Glutamatergic neuron (in vitro differentiated cells): ENCODE measurements at regions not wholly inside any gene's neighbourhood (a gene's known extent, or its start where the extent isn't known, plus 50 kb on each side); places are given as distances from the start of the nearest gene placed in this dataset.

Experiments used
- DNase-seq: peaks from one replicate; pipeline ENCODE4 v3.0.0; 2022
- H3K27ac Mint-ChIP-seq: one replicate; pipeline ENCODE4 v1.8.0; 2020; ENCODE audit warnings: mild to moderate bottlenecking, mixed read lengths, inconsistent platforms; ENCODE audit not compliant: unreplicated experiment
- H3K27me3 Mint-ChIP-seq: one replicate; pipeline ENCODE4 v1.8.0; 2020; ENCODE audit warnings: mild to moderate bottlenecking, moderate library complexity, mixed read lengths, inconsistent platforms; ENCODE audit not compliant: unreplicated experiment
- H3K36me3 Mint-ChIP-seq: one replicate; pipeline ENCODE4 v1.8.0; 2020; ENCODE audit warnings: mild to moderate bottlenecking, mixed read lengths, inconsistent platforms; ENCODE audit not compliant: unreplicated experiment
- H3K4me1 Mint-ChIP-seq: one replicate; pipeline ENCODE4 v1.8.0; 2020; ENCODE audit warnings: mild to moderate bottlenecking, low read depth, mixed read lengths, inconsistent platforms; ENCODE audit not compliant: unreplicated experiment
- H3K4me3 Mint-ChIP-seq: one replicate; pipeline ENCODE4 v1.8.0; 2020; ENCODE audit warnings: mild to moderate bottlenecking, mixed read lengths, inconsistent platforms; ENCODE audit not compliant: unreplicated experiment
- H3K9me3 Mint-ChIP-seq: one replicate; pipeline ENCODE4 v1.8.0; 2020; ENCODE audit warnings: mild to moderate bottlenecking, moderate library complexity, mixed read lengths, inconsistent platforms; ENCODE audit not compliant: unreplicated experiment
- TF ChIP-seq, protein P1 (sequence below): fragments of 200-600 bp; sonication (generic); IDR thresholded peaks from one replicate; pipeline ENCODE4 v1.5.0; 2021; ENCODE audit not compliant: partially characterized antibody, unreplicated experiment

DNA sequence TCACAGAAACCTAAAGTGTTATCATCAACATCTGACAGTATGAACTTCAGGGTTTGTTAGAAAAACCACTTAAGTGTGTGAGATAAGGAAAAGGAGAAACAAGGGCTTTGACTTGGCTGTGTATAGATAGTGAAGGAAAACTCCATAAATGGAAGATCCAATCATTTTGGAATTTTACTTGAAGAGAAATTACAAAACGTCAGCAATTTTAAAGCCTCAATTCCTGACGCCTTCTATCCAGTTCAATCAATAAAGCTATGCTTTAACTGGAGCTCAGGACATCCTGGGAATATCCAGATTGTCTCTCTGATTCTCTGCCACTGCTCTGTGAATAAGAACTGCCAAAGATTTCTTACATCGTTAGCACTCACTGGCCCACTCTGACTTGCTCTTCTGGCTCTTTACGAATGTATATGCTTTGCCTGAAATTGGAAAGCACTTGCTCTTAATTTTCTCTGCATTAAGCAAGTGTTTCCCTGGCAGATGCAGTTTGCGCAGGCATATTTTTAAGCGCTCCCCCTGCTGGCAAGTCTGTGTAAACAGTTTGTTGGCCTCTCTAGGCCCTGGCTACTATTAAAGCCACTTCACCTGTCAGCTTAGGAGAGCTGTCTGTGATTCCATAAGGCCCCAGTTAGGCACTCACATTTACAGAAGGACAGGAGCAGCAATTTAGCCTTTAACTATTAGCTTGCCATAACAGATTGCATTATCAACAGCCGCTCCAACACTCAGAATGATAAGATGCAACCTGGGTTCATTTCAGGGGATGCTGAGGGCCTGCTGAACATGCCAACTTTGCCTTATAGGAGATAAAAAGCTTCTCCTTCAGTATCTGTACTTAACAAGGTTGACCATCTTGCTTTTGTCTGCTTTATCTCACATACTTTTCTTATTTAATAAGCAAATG, 251.4 kb upstream of the DDX53 start:
- Mint-ChIP-seq H3K9me3 (no peaks in the 10 kb centered on the region), H3K4me3 (no peak overlapping the region), H3K27ac (no peak overlapping the region), H3K27me3 (no peaks in the 10 kb centered on the region), H3K4me1 (peaks cover 15% of the 10 kb centered on the region), H3K36me3 (no peaks in the 10 kb centered on the region)
- TF ChIP-seq, protein P1, sequence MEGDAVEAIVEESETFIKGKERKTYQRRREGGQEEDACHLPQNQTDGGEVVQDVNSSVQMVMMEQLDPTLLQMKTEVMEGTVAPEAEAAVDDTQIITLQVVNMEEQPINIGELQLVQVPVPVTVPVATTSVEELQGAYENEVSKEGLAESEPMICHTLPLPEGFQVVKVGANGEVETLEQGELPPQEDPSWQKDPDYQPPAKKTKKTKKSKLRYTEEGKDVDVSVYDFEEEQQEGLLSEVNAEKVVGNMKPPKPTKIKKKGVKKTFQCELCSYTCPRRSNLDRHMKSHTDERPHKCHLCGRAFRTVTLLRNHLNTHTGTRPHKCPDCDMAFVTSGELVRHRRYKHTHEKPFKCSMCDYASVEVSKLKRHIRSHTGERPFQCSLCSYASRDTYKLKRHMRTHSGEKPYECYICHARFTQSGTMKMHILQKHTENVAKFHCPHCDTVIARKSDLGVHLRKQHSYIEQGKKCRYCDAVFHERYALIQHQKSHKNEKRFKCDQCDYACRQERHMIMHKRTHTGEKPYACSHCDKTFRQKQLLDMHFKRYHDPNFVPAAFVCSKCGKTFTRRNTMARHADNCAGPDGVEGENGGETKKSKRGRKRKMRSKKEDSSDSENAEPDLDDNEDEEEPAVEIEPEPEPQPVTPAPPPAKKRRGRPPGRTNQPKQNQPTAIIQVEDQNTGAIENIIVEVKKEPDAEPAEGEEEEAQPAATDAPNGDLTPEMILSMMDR, result peak; percentile 75
- peak; percentile 31 for DNase-seq

DNA sequence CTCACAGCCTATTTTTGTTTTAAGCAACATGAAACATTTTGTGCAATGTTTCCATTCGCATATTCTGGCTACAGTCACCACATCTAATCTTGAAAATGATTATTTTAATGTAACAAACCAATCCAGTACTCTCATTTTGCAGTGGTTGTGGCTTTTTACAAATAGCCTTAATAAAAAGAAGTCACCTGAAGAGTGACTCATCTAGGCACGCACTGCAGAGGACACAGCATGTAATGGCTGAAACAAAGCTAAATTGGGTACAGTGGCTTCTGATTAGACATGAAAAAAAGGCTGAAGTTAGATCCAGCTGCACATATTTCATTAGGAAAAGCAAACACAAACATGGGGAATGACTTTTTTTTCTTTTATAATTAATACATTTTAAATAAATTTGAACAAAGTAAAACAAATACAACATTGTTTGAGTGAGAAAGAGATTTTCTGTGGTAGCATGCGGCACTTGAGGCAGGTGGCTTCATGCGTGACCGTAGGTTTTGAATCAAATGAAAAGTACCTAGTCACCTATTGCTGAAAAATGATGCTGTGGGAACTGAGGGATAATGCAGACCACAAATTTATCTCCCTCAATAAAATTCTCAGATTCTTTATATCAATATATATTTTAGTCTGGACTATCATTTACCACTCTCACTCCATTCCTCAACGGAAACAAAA, 240.8 kb upstream of the DDX53 start:
- no peak for DNase-seq
- no peaks in the 10 kb centered on the region for H3K4me1 Mint-ChIP-seq
- TF ChIP-seq, protein P1, result no peak
- H3K4me3 Mint-ChIP-seq, result no peak overlapping the region
- H3K9me3 Mint-ChIP-seq, result no peaks in the 10 kb centered on the region
- H3K36me3 Mint-ChIP-seq, result no peaks in the 10 kb centered on the region
- H3K27me3 Mint-ChIP-seq, result no peaks in the 10 kb centered on the region
- H3K27ac Mint-ChIP-seq, result no peak overlapping the region

DNA sequence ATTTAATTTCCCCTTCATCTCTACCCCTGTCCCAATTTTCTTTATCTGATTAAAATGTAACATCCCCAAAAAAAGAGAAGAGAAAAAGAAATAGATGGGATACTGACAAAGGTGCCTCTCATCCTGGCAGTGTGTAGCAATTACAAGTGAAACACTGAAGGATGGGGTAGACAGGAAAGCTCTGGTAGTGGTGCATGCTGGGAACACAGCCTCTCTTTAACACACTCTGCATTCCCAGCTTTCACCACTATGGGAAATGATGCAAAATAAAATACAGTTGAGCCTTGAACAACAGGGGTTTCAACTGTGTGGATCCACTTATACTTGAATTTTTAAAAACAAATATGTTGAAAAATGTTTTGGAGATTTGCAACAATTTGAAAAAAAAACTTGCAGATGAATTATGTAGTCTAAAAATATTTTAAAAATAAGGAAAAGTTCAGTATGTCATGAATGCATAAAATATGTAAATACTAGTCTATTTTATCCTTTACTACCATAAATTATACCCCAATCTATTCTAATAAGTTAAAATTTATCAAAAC, 239.2 kb upstream of the DDX53 start:
- H3K36me3 Mint-ChIP-seq, result no peaks in the 10 kb centered on the region
- no peaks in the 10 kb centered on the region for H3K4me1 Mint-ChIP-seq
- TF ChIP-seq, protein P1, result no peak
- H3K9me3 Mint-ChIP-seq, result no peaks in the 10 kb centered on the region
- H3K27ac Mint-ChIP-seq, result no peak overlapping the region
- no peak overlapping the region for H3K4me3 Mint-ChIP-seq
- no peaks in the 10 kb centered on the region for H3K27me3 Mint-ChIP-seq
- no peak for DNase-seq

DNA sequence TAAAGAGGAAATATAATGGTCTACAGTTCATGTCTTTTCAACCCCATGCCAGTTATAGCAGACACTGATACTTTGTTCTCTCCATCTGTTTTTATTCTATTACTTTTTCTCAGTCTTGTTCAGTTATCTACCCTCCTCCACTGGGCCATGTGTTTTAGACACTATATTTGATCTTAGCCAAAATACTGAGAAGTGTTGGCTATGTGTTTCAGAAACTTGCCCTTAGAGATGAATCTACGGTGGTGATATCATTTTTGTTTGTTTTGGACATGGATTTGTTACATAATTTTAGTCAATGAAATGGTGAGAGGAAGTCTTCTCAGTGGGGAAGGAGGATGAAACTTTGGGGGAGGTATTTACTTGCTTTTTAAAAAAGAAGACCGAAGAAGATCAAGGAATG, 211.5 kb upstream of the DDX53 start:
- TF ChIP-seq, protein P1, result no peak
- no peak for DNase-seq
- H3K4me1 Mint-ChIP-seq, result no peaks in the 10 kb centered on the region
- peaks cover 2% of the 10 kb centered on the region for H3K27me3 Mint-ChIP-seq
- H3K36me3 Mint-ChIP-seq, result no peaks in the 10 kb centered on the region
- H3K27ac Mint-ChIP-seq, result no peak overlapping the region
- no peaks in the 10 kb centered on the region for H3K9me3 Mint-ChIP-seq
- H3K4me3 Mint-ChIP-seq, result no peak overlapping the region
